ENCODE measurements at regions not wholly inside any gene's neighbourhood (a gene's known extent, or its start where the extent isn't known, plus 50 kb on each side); places are given as distances from the start of the nearest gene placed in this dataset.

- Histone ChIP-seq H3K9me3 (ENCODE audit: control insufficient read depth, insufficient read depth, low read length) (no peaks in the 10 kb centered on the region), H3F3A (ENCODE audit: control insufficient read depth, insufficient read depth) (no peaks in the 10 kb centered on the region), H4K20me1 (ENCODE audit: control insufficient read depth, insufficient read depth, low read depth, low read length) (no peaks in the 10 kb centered on the region), H3K9me2 (replicated peaks; ENCODE audit: control insufficient read depth, low read length) (no peaks in the 10 kb centered on the region), H3K79me2 (ENCODE audit: control insufficient read depth, low read length) (no peaks in the 10 kb centered on the region), H3K4me1 (ENCODE audit: control insufficient read depth, low read length) (no peaks in the 10 kb centered on the region), H3K4me3 (ENCODE audit: low read length) (no peak overlapping the region), H3K27me3 (ENCODE audit: control insufficient read depth, low read length) (no peaks in the 10 kb centered on the region), H3K36me3 (ENCODE audit: control insufficient read depth, low read length) (no peaks in the 10 kb centered on the region), H3K4me2 (ENCODE audit: low read length) (no peak overlapping the region), H3K27ac (ENCODE audit: low read depth, low read length) (no peak overlapping the region)
- TF ChIP-seq, protein P1, sequence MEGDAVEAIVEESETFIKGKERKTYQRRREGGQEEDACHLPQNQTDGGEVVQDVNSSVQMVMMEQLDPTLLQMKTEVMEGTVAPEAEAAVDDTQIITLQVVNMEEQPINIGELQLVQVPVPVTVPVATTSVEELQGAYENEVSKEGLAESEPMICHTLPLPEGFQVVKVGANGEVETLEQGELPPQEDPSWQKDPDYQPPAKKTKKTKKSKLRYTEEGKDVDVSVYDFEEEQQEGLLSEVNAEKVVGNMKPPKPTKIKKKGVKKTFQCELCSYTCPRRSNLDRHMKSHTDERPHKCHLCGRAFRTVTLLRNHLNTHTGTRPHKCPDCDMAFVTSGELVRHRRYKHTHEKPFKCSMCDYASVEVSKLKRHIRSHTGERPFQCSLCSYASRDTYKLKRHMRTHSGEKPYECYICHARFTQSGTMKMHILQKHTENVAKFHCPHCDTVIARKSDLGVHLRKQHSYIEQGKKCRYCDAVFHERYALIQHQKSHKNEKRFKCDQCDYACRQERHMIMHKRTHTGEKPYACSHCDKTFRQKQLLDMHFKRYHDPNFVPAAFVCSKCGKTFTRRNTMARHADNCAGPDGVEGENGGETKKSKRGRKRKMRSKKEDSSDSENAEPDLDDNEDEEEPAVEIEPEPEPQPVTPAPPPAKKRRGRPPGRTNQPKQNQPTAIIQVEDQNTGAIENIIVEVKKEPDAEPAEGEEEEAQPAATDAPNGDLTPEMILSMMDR (IDR thresholded peaks at IDR 0.05; ENCODE audit: low read depth, low read length, poor library complexity, severe bottlenecking): no peak
- TF ChIP-seq EZH2phosphoT487 (IDR thresholded peaks at IDR 0.05; ENCODE audit: borderline replicate concordance, low read length): no peak
Measured at GRCh38 chr13:58985845-58986244, 1177.9 kb downstream of the DIAPH3 start.

DNA sequence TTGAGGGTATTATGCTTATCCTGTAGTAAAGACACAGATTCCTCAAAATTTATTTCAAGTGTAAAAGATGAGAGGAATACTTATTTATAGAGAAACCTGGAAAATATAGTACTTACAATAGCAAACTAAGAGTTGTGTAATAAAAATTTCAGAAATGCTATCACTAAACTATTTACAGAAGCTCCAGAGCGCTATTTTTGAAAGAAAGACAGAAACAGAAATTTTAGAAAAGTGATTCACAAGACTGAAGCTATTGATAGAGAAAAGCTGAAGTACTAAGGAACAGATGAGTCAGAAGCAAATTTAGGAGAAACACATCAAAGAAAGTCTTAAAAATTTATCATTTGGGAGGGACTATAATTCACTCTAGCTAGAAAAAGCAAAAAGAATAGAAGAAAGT, 1174.2 kb downstream of the DIAPH3 start:
- no peaks in the 10 kb centered on the region for H3K4me1 ChIP-seq (ENCODE audit: control insufficient read depth, low read length)
- H4K20me1 ChIP-seq (ENCODE audit: control insufficient read depth, insufficient read depth, low read depth, low read length): no peaks in the 10 kb centered on the region
- H3K27me3 ChIP-seq (ENCODE audit: control insufficient read depth, low read length): no peaks in the 10 kb centered on the region
- H3K9me2 ChIP-seq (replicated peaks; ENCODE audit: control insufficient read depth, low read length): no peaks in the 10 kb centered on the region
- H3K36me3 ChIP-seq (ENCODE audit: control insufficient read depth, low read length): no peaks in the 10 kb centered on the region
- H3F3A ChIP-seq (ENCODE audit: control insufficient read depth, insufficient read depth): no peaks in the 10 kb centered on the region
- H3K27ac ChIP-seq (ENCODE audit: low read depth, low read length): no peak overlapping the region
- no peaks in the 10 kb centered on the region for H3K9me3 ChIP-seq (ENCODE audit: control insufficient read depth, insufficient read depth, low read length)
- TF ChIP-seq EZH2phosphoT487 (IDR thresholded peaks at IDR 0.05; ENCODE audit: borderline replicate concordance, low read length): no peak
- TF ChIP-seq, protein P1 (IDR thresholded peaks at IDR 0.05; ENCODE audit: low read depth, low read length, poor library complexity, severe bottlenecking): no peak
- H3K4me2 ChIP-seq (ENCODE audit: low read length): no peak overlapping the region
- no peak overlapping the region for H3K4me3 ChIP-seq (ENCODE audit: low read length)
- no peaks in the 10 kb centered on the region for H3K79me2 ChIP-seq (ENCODE audit: control insufficient read depth, low read length)

DNA sequence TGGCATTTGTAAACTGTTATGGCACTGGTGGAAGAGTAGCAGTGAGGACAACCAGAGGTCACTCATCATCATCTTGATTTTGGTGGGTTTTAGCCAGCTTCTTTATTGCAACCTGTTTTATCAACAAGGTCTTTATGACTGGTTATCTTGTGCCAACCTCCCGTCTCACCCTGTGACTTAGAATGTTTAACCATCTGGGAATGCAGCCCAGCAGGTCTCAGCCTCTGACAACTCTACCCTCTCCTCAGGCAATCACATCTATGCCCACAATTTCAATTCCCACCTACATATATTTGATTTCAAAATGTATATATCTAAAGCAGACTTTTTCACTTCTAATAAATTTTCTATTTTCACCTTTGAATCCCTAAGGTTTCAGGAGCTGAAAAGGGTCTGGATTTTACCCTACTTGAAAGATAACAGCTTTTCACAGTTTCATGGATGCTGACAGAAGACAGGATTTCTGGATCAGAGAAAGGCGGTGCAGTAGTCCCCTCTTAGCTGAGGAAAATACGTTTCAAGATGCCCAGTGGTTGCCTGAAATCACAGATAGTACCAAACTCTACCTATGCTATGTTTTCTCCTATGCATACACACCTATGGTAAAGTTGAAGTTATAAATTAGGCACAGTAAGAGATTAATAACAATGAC, 1171.8 kb downstream of the DIAPH3 start:
- no peaks in the 10 kb centered on the region for H3K79me2 ChIP-seq (ENCODE audit: control insufficient read depth, low read length)
- H3K9me2 ChIP-seq (replicated peaks; ENCODE audit: control insufficient read depth, low read length): no peaks in the 10 kb centered on the region
- no peaks in the 10 kb centered on the region for H3K36me3 ChIP-seq (ENCODE audit: control insufficient read depth, low read length)
- no peaks in the 10 kb centered on the region for H3K4me1 ChIP-seq (ENCODE audit: control insufficient read depth, low read length)
- no peaks in the 10 kb centered on the region for H3K27me3 ChIP-seq (ENCODE audit: control insufficient read depth, low read length)
- no peaks in the 10 kb centered on the region for H3K9me3 ChIP-seq (ENCODE audit: control insufficient read depth, insufficient read depth, low read length)
- TF ChIP-seq, protein P1 (IDR thresholded peaks at IDR 0.05; ENCODE audit: low read depth, low read length, poor library complexity, severe bottlenecking): no peak
- TF ChIP-seq EZH2phosphoT487 (IDR thresholded peaks at IDR 0.05; ENCODE audit: borderline replicate concordance, low read length): no peak
- H4K20me1 ChIP-seq (ENCODE audit: control insufficient read depth, insufficient read depth, low read depth, low read length): no peaks in the 10 kb centered on the region
- no peak overlapping the region for H3K4me2 ChIP-seq (ENCODE audit: low read length)
- H3K27ac ChIP-seq (ENCODE audit: low read depth, low read length): no peak overlapping the region
- no peaks in the 10 kb centered on the region for H3F3A ChIP-seq (ENCODE audit: control insufficient read depth, insufficient read depth)
- H3K4me3 ChIP-seq (ENCODE audit: low read length): no peak overlapping the region

All from DOHH2 (cell line).